PFSK-1 (cell line): ENCODE measurements at regions not wholly inside any gene's neighbourhood (a gene's known extent, or its start where the extent isn't known, plus 50 kb on each side); places are given as distances from the start of the nearest gene placed in this dataset.

ENCODE experiments used
- FOXP2 ChIP-seq: optimal IDR thresholded peaks from 2 replicates; pipeline ENCODE3; 2011; ENCODE audit warnings: borderline replicate concordance, control low read depth, inconsistent platforms; ENCODE audit not compliant: insufficient read depth; ENCODE audit errors: extremely low read length, extremely low read depth
- POLR2AphosphoS5 ChIP-seq: IDR thresholded peaks from 2 replicates; pipeline ENCODE4 v1.6.1; 2012; ENCODE audit warnings: low read depth, mild to moderate bottlenecking, control low read depth, low read length, moderate library complexity
- REST ChIP-seq, 2 experiments: IDR thresholded peaks; 2 replicates each; pipeline versions ENCODE4 v1.6.1 to v1.8.0; 2011 to 2012; ENCODE audit warnings: low read depth in 2 of 2, low read length in 2 of 2, control low read depth in 1 of 2, inconsistent platforms in 1 of 2, mild to moderate bottlenecking in 1 of 2, moderate library complexity in 1 of 2; ENCODE audit not compliant: insufficient read depth in 1 of 2
- SIN3A ChIP-seq: IDR thresholded peaks from 2 replicates; pipeline ENCODE4 v1.6.1; 2012; ENCODE audit warnings: mild to moderate bottlenecking, low read length, moderate library complexity, borderline replicate concordance; ENCODE audit not compliant: insufficient read depth
- TAF1 ChIP-seq: IDR thresholded peaks from 2 replicates; pipeline ENCODE4 v1.6.1; 2012; ENCODE audit warnings: low read length, control low read depth, borderline replicate concordance; ENCODE audit not compliant: insufficient read depth

- TF ChIP-seq SIN3A, result no peak
- TF ChIP-seq POLR2AphosphoS5, result no peak
- no peak for TF ChIP-seq FOXP2
- no peak for TF ChIP-seq REST (IDR thresholded peaks at IDR 0.05; ENCODE audit: insufficient read depth in 1 of 2, low read depth in 2 of 2, low read length in 2 of 2)
- TF ChIP-seq TAF1, result no peak
Observed at GRCh38 chr7:136403591-136403990, 426.4 kb upstream of the MTPN start.

- TF ChIP-seq SIN3A (no peak), REST (IDR thresholded peaks at IDR 0.05; ENCODE audit: insufficient read depth in 1 of 2, low read depth in 2 of 2, low read length in 2 of 2) (no peak), FOXP2 (no peak), TAF1 (no peak), POLR2AphosphoS5 (no peak)
Observed at GRCh38 chr7:136400877-136401276, 423.7 kb upstream of the MTPN start.

DNA sequence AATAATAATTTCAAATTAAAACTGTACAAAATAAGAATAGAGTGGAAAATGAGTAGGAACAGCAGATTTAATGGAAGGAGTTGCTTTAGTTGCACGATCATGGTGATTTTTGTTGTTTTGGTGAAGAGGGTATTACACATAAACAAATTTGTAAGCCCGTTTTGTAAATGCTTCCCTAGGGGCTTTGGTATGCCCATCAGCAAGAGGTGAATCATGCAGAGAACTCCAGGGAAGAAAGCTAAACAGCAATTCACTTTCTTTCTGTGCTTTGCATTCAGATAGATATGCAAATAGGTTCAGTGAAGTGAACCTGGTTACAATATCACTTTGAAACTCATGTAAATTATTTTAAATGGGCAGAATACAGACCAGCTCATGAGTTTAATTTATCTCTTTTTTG, 422.2 kb upstream of the MTPN start:
- TF ChIP-seq FOXP2, result no peak
- no peak for TF ChIP-seq REST (IDR thresholded peaks at IDR 0.05; ENCODE audit: insufficient read depth in 1 of 2, low read depth in 2 of 2, low read length in 2 of 2)
- no peak for TF ChIP-seq POLR2AphosphoS5
- no peak for TF ChIP-seq TAF1

DNA sequence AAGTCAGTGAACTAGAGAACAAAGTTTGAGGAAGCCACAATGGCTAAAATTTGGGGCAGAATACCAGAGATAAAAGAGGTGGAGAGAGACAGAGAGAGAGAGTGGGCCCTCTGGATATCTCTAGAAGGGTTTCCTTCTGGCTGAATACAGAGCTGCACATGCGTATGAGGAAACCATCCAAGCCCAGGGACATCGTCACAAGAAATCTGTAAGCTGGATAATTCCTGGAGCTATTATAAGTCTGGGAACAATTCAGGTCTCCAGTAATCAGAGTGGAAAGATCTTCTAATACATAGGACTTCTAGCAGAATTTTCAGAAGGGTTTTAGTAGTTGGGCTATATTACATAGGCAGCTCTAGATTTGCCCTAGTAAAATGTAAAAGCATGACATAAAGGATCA, 415.7 kb upstream of the MTPN start:
- TF ChIP-seq FOXP2 (no peak), POLR2AphosphoS5 (no peak), SIN3A (no peak), REST (IDR thresholded peaks at IDR 0.05; ENCODE audit: insufficient read depth in 1 of 2, low read depth in 2 of 2, low read length in 2 of 2) (no peak), TAF1 (no peak)

DNA sequence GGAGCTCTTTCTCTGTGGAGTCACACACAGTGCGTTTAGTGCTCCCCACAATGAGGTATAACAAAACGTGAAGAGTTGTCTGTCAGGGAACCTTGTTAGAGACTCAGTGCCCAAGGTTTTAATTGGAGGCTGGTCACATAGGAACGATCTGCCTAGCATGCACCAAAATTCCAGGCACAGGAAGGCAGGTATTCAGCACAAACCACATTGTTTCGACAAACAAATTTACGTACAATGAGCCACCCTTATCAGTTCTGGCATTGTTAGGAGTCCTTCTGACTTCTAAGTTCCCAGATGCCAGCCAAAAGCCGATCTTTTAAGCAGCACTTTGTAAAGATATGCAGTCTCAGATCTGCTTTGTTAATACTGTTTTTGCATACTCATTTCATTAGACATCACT, 414.2 kb upstream of the MTPN start:
- no peak for TF ChIP-seq POLR2AphosphoS5
